ENCODE measurements at regions not wholly inside any gene's neighbourhood (a gene's known extent, or its start where the extent isn't known, plus 50 kb on each side); places are given as distances from the start of the nearest gene placed in this dataset.
"Not testable (repeated sequence)": the region's sequence is repeated elsewhere in the genome, so short reads cannot be mapped to it uniquely, and the experiment has no call there.

DNA sequence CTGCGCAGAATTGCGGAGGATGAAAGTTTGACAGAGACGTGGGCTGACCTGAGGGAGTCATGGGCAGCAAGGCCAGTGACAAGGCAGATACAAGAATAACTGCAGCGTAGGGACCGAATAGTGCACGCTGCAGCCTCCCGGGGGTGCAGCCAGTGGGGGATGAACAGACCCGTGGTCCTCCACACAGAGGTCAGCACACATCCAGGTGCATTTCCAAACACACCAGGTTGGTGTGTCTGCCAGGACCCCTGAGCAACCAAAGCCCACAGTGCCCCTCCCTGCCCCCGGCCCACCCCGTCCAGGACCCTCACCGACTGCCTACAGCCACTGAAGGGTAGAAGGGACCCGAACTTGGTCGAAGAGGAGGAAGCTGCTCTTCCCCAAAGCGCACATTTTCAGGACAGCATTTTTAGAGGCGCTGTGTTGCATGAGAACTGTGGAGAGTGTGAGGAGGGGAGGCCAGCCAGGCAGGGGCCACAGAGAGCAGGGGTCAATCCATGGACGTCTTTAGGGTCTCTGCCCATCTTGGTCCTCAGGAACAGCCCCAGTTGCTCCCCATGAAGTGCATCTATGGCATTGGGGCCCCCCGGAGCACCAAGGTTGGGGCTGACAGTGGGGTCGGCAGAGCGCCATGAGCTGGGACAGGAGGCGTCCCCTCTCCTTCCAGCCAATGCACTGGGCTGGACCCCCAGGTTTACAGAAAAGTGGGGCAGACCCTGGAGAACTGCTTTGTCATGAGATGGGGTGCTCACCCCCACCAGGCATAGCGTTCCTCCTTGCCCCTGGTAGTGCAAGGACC is 157.8 kb upstream of the AFDN start:
- no peaks in the 10 kb centered on the region for H3K4me1 ChIP-seq
- no peak overlapping the region for H3K4me3 ChIP-seq
- H3K9ac ChIP-seq (ENCODE audit: low read depth in 2 of 2, low read length in 2 of 2): no peak overlapping the region
- DNase-seq: no peak
- H3K9me3 ChIP-seq: no peaks in the 10 kb centered on the region
- intact Hi-C loops (cut with DNase I): no loop called here
- H3K36me3 ChIP-seq: no peaks in the 10 kb centered on the region
- TF ChIP-seq, protein P1, sequence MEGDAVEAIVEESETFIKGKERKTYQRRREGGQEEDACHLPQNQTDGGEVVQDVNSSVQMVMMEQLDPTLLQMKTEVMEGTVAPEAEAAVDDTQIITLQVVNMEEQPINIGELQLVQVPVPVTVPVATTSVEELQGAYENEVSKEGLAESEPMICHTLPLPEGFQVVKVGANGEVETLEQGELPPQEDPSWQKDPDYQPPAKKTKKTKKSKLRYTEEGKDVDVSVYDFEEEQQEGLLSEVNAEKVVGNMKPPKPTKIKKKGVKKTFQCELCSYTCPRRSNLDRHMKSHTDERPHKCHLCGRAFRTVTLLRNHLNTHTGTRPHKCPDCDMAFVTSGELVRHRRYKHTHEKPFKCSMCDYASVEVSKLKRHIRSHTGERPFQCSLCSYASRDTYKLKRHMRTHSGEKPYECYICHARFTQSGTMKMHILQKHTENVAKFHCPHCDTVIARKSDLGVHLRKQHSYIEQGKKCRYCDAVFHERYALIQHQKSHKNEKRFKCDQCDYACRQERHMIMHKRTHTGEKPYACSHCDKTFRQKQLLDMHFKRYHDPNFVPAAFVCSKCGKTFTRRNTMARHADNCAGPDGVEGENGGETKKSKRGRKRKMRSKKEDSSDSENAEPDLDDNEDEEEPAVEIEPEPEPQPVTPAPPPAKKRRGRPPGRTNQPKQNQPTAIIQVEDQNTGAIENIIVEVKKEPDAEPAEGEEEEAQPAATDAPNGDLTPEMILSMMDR (IDR thresholded peaks at IDR 0.05): no peak
- no peaks in the 10 kb centered on the region for H3K27me3 ChIP-seq
- H3K27ac ChIP-seq: no peak overlapping the region

GRCh38 chr6:167669553-167669849 is 157.2 kb upstream of the AFDN start:
- Histone ChIP-seq H3K27ac (no peak overlapping the region), H3K9ac (ENCODE audit: low read depth in 2 of 2, low read length in 2 of 2) (no peak overlapping the region), H3K27me3 (no peaks in the 10 kb centered on the region), H3K36me3 (no peaks in the 10 kb centered on the region), H3K4me1 (no peaks in the 10 kb centered on the region), H3K4me3 (no peak overlapping the region), H3K9me3 (no peaks in the 10 kb centered on the region)
- no peak for DNase-seq
- TF ChIP-seq, protein P1 (IDR thresholded peaks at IDR 0.05): no peak
- intact Hi-C loops (cut with DNase I): no loop called here

DNA sequence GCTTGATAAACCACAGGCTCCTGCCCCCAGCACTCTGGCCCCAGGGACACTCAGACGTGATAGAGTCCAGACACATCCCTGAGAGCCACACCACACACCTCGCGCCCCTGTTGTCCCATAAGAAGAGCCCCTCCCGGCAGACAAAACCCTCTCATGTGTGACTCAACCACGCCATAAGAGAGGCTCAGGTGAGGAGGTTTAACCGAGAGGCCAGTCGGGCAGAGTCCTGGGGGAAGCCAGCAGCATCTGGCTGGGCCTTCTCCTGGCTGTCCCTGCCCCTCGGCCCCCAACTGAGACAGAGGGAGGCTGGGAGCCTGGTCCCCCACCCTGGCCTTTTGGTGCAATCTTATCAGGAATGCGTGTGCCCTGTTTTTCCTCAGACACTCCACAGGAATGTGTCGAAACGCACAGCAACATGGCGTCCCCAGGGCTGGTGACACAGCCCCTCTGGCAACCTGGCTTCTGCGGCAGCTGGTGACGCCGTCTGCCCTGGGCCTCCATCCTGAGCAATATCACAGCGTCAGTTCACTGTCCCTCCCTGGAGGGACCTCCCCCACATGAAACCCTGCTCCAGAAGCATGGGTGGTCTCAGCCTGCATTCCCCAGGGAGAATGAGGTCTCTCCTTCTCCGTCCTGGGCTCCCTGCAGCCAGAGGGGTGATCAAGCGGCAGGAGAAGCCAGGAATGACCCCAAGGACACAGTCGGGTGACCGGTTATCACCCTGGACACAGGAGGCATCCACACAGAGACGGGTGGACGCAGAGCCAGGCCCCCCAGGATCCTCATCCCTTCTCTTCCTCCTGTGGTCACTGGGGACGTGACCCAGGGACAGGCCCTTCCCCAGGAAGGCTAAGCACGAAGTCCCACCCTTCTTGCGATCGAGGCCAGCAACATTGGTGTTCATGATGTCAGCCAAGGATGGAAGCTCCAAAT is 156.6 kb upstream of the AFDN start:
- no peaks in the 10 kb centered on the region for H3K36me3 ChIP-seq
- TF ChIP-seq, protein P1 (IDR thresholded peaks at IDR 0.05): no peak
- H3K27me3 ChIP-seq: no peaks in the 10 kb centered on the region
- no peaks in the 10 kb centered on the region for H3K4me1 ChIP-seq
- intact Hi-C loops (cut with DNase I): no loop called here
- no peaks in the 10 kb centered on the region for H3K9me3 ChIP-seq
- H3K27ac ChIP-seq: no peak overlapping the region
- H3K9ac ChIP-seq (ENCODE audit: low read depth in 2 of 2, low read length in 2 of 2): no peak overlapping the region
- DNase-seq: no peak
- H3K4me3 ChIP-seq: no peak overlapping the region

- Histone ChIP-seq H3K27ac (no peak overlapping the region), H3K9ac (ENCODE audit: low read depth in 2 of 2, low read length in 2 of 2) (no peak overlapping the region), H3K9me3 (no peaks in the 10 kb centered on the region), H3K27me3 (no peaks in the 10 kb centered on the region), H3K36me3 (no peaks in the 10 kb centered on the region), H3K4me1 (peaks cover 4% of the 10 kb centered on the region), H3K4me3 (no peak overlapping the region)
- intact Hi-C loops (cut with DNase I): no loop called here
- TF ChIP-seq, protein P1 (IDR thresholded peaks at IDR 0.05): no peak
- no peak for DNase-seq
These were observed 155.8 kb upstream of the AFDN start for GRCh38 chr6:167670938-167671338.

GRCh38 chr6:167671379-167671976 is 155.2 kb upstream of the AFDN start:
- H3K27me3 ChIP-seq; H3K4me3 ChIP-seq; DNase-seq; intact Hi-C loops (cut with DNase I); H3K4me1 ChIP-seq; H3K27ac ChIP-seq; H3K9ac ChIP-seq (ENCODE audit: low read depth in 2 of 2, low read length in 2 of 2); H3K36me3 ChIP-seq; H3K9me3 ChIP-seq: not testable (repeated sequence)

Data from colonic mucosa (tissue), 4 donors.